IPS DF 4.7 (cell line): ENCODE measurements at regions not wholly inside any gene's neighbourhood (a gene's known extent, or its start where the extent isn't known, plus 50 kb on each side); places are given as distances from the start of the nearest gene placed in this dataset.
"Not testable (repeated sequence)": the region's sequence is repeated elsewhere in the genome, so short reads cannot be mapped to it uniquely, and the experiment has no call there.

Experiments used
- DNase-seq: peaks from one replicate; pipeline ENCODE4 v3.0.0-alpha.2; 2013; ENCODE audit warnings: low spot score; ENCODE audit errors: extremely low read depth

DNA sequence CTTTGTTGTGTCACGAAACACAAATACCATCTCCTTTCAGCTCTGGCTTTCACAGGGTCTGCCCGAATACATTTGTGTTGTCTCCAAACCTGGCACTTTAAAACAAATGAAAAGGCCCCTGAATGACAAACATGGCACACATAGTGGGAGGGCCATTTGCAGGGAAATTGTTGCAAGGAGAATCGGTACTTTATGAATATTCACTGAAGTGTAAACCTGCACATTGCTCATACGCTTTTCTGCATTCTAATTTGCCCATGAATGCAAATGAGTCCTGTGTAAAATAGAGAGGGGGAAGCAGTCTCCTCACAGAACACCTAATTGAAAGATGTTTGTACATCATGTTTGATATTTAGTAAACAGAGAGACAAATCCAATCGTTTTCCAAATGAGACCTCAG, 82.7 kb upstream of the PCDH8 start:
- no peak for DNase-seq

DNA sequence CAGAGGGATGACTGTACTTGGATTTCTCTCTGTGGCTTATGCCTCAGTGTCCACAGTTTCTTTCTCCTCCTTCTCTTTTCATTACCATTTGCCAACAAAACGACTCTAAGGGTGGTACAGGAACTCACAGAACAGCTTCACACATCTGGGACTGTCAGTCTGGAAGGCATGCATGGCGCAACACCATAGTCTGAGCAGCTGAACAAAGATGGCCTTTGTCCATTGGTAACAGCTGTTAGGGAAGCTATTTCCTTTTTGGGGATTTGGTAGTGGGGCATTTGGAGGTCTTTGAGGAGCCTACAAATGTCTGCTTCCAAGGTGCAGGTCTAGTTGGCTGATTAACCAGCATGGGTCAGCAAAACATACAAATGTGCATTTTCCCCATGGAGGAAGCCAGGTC, 81.4 kb upstream of the PCDH8 start:
- no peak for DNase-seq

DNA sequence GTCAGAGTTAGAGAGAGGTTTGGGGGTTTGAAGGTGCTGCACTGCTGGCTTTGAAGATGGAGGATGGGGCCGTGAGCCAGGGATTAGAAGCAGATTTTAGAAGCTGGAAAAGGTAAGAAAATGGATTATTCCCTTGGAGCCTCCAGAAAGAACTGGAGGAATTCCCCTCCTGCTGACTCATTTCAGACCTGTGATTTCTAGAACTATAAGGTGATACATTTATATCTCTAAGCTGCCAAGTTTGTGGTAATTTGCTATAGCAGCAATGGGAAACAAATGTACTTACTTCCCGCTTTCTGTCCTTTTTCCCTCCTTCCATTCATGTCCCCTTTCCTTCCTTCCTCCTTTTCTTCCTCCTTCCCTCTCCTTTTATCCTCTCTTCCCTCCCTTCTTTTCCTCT, 78.5 kb upstream of the PCDH8 start:
- DNase-seq = no peak

DNA sequence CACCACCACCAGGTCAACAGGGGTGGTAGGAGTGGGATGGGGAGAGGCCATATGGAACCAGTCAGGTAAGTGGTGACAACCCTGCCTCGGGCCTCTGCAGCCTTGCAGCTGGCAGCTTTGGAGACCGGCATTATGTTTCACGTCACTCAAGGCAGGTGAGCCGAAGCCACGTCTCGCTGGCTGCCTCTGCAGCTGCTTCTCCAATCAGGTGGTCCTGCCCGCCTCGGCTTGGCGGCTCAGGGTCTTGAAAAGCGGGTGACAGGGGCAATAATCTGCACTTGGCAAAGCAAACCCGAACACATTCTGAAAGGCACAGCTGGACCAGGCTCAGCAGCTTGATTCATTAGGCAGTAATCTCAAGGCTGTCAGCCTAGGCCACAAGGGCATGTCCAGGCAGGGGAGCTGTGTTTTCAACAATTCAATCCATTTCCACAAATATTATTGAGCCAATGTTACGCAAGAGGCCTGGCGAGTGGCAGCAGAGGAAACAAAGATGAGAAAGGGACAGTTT, 77.4 kb upstream of the PCDH8 start:
- no peak for DNase-seq

DNA sequence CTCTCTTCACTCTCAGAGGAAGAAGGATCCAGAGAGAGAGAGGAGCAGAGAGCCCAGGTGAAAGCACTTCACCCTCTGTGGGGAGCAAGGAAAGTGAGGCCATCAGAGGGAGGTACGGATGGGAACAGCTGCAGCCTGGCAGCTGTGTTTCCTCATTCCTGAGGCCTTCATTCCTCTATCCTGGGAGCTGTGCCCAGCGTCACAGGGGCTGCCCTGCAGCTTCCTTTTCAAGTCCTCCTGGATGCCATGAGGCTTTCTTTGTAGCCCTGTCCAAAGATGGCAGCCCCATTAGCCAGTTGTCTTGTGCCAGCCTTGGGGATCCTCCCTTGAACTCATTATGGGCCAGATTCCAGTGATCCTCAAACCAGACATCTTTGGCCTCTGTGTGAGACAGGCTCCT, 76.8 kb upstream of the PCDH8 start:
- DNase-seq = no peak

DNA sequence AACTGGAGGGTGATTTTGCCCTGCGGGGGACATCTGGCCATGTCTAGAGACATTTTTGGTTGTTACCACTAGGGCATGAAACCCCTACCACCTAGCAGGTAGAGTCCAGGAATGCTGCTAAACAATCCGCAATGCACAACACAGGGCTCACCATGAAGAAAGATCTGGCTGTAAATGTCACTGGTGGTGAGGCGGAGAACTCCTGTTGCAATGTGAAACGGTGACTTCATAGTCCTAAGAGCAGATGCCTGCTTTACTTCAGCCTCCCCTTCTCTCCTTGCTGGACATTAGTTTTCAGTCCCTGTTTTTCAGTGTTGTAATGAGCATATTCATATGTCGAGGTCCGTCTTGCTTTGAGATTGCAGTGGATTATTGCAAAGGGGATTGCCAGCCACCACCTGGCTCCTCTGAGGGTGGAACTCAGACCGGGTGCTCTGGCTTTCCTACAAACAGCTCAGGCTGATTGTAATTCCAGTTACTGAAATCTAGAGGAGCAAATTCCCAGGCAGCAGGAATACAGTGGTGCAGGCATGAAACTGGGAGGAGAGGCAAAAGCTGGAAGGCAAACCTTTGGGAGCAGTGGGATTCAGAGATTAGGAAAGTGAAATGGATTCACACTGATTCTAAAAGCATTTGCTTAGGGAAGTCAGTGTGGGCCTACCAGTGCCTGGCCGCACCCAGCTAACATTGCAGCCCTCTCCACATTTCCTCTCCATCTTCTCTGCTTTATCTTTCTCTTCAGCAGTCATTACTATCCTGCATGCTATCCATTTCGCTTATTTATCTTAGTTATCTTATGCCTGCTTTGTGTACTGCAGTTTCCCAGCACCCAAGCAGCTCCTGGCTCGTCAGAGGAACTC, 76.1 kb upstream of the PCDH8 start:
- no peak for DNase-seq

DNA sequence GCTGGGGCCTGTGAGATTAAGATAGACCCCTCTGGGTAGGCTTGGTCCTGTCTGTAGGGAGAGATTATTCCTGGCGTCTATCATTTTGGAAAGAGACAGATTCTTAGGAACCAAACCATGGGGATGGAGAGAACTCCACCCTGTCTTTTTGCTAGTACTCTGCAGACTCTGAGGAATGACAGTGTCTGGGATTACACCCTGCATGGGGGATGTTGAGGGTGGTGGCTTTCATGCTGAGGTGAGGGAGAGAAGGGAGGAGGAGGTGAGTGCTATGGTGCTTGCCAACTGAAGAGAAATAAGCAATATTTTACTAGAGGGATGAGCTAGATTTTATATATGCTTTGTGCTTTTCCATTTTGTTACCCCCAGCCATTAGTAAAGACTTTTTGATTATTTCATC, 74.5 kb upstream of the PCDH8 start:
- DNase-seq = no peak

DNA sequence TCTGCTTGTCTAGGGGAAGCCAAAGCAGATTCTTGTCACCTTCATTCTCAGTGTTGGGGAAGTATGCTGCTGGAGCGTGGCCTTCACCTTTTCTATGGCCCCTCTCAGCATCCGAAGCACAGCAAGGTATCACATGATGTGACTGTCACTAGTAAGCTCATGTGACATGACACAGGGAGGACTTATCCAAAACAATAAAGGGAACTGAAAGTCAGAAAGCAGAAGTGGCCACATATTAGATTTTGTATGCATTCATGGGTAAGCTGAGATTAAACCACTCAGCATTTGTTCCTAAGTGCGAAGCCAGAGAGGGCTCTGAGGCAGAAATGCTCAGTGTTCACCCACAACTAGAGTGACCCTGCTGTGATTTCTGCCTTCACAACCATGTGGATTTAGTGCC, 72.8 kb upstream of the PCDH8 start:
- no peak for DNase-seq

DNA sequence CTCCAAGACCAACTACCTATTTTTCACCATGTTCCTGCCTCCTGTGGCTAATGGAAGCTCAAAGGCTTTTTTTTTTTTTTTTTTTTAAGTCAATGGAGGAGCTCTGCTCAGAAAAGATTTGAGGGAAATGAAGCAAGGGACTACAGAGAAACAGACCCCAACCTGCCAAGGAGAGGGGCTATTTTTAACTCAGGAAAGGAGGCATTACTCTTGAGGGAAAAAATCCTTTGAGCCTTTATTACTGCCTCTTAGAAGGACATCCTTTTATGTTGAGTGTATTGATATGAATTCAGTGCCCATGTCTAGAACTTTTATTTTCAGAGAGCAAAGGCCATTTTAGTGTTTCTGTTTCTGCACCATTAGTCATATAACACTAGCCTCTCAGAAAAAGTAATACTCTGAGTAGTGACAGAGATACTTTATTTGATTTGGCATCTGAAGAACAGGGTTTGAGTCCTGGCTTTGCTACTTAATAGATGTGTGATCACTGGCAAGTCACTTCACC, 68.1 kb upstream of the PCDH8 start:
- DNase-seq = no peak

DNA sequence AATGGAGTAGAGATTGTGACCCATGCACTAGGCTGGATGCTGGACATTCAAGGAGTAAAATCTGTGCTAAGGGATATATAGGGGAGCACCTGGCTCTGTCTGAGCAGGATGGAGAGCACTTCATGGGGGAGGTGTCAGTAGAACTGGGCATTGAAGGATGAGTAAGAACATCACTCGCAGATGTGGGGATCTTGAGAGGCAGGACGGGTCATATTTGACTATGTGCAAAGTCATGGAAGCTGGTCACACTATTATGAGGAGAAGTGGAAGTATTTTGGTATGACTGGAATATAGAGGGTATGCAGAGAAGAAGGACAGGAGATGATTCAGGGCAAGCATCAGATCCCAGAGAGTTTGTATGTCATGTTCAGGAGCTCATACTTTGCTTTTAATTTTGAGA, 62.9 kb upstream of the PCDH8 start:
- no peak for DNase-seq

DNA sequence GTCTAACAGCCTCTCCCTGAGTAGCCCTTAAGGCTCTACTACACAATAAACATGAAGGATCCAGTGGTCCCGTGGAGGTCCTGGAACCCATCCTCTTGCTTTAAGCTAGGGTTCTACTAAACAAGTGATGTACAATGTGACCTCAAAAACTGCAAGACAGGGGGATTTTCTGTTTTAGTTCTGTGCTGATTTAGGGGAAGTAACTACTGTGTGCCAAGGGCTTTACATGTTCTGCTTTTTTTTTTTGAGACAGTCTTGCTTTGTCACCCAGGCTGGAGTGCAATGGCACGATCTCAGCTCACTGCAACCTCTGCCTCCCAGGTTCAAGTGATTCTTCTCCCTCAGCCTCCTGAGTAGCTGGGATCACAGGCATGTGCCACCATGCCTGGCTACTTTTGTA, 61.9 kb upstream of the PCDH8 start:
- DNase-seq = not testable (repeated sequence)

DNA sequence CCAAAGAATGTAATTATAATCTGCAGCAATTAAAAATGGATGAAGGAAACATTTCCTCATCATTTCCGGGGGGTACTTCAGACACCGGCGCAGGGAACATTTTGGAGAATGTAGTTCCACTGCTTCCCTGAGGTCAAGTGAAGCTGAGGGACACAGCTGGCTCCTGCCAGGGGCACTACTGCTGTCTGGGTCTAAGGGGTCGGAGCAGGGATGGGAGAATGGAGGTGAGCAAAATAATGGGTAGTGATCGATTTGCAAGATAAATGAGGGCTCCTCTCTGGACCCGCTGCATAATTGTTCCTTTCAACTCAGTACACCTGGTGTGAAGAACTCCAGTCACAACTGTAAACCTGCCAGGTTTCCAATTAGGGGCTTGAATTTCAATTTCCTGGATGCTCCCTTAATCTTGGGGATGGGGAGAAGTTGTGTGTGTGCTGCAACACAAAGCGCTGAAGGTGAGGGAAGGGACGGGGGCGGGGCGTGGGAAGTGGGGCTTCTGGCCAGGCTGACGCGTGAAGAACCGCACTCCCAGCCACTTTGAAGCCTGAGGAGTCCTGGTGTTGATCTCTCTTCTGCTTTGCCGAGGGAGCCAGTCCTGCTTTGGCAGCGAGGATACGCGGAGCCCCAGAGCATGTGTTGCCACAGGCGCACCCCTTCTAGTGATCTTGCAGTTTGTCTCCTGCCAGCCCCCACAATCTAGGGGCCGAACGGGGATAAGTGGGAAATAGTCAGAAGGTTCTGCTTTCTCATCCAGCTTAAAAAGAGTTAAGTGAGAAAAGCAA, 57.9 kb upstream of the PCDH8 start:
- no peak for DNase-seq

DNA sequence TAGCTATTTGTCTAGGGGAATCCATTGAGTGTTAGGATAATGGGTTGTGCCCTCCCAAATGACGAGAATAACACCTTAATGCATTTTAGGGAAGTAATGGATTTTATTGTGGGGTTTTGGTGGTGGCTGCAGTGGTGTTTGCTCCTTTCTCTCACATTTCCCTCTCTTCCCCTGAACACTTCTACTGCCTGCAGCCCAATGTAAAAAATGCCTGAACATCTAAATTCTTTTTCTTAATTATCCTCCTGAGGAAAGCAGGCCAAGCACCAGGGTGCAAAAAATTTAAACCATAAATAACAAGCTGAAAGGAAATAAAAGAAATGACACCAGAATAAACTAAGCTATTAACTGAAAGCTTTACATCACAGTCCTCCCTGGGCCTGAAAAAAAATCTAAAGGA, 57.3 kb upstream of the PCDH8 start:
- no peak for DNase-seq

DNA sequence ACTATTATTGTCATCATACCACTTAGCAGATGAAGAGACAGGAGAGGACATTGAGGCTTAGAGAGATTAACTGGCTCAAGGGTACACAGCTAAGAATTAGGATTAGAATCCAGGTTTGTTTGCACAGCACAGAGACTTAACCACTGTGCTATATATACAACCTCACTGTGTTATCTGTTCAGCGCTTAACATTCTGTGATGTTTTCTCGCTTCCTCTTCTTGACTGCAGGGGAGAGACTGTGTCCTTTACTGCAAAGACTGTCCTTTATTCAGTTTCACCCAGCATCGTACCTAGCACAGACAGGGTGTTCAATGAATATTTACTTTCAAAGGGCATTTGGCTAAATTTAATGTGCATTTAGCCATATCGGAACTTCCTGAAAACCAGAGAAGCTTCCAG, 54.9 kb upstream of the PCDH8 start:
- no peak for DNase-seq

DNA sequence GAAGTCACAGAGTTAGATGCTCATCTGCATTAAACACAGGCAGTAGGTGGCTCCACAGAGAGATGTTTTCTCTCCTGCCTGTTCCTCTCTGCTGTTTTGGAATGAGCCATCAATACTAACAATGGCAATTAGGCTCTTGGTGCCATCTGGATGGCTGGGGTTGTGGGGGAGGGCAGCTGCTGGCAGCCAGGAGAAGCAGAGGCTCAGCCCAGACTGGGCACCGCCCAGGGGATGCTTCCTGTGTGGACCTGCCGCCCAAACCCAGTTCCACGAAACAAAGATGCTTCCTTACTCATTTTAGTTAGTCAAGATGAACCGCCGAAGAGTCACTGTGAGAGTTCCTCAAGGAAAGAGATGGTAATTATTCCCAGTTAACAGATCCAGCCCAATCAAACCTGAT, 50.8 kb upstream of the PCDH8 start:
- DNase-seq = no peak
